ENCODE measurements at regions not wholly inside any gene's neighbourhood (a gene's known extent, or its start where the extent isn't known, plus 50 kb on each side); places are given as distances from the start of the nearest gene placed in this dataset.

GRCh38 chr10:78891741-78892140 is 177.0 kb upstream of the ZMIZ1 start:
- TF ChIP-seq FOXP2 (optimal IDR thresholded peaks at IDR 0.05; ENCODE audit: control extremely low read depth, extremely low read length, insufficient read depth) (no peak), POLR2AphosphoS5 (IDR thresholded peaks at IDR 0.05; ENCODE audit: borderline replicate concordance, low read depth, low read length) (no peak), EZH2 (IDR thresholded peaks at IDR 0.05) (no peak)
- Histone ChIP-seq H3K9me3 (ENCODE audit: low read depth, low read length) (no peaks in the 10 kb centered on the region), H3K36me3 (ENCODE audit: insufficient read depth, low read length) (no peaks in the 10 kb centered on the region), H3K4me3 (no peak overlapping the region), H3K9ac (ENCODE audit: insufficient read length) (no peak overlapping the region), H3K27ac (no peak overlapping the region)
- DNase-seq (ENCODE audit: low read depth, low spot score), result no peak

GRCh38 chr10:78892338-78893176 is 176.2 kb upstream of the ZMIZ1 start:
- H3K36me3 ChIP-seq (ENCODE audit: insufficient read depth, low read length), result no peaks in the 10 kb centered on the region
- no peak overlapping the region for H3K9ac ChIP-seq (ENCODE audit: insufficient read length)
- DNase-seq (ENCODE audit: low read depth, low spot score), result no peak
- no peaks in the 10 kb centered on the region for H3K9me3 ChIP-seq (ENCODE audit: low read depth, low read length)
- H3K27ac ChIP-seq, result no peak overlapping the region
- H3K4me3 ChIP-seq, result no peak overlapping the region
- TF ChIP-seq POLR2AphosphoS5 (IDR thresholded peaks at IDR 0.05; ENCODE audit: borderline replicate concordance, low read depth, low read length) (no peak), EZH2 (IDR thresholded peaks at IDR 0.05) (no peak), FOXP2 (optimal IDR thresholded peaks at IDR 0.05; ENCODE audit: control extremely low read depth, extremely low read length, insufficient read depth) (no peak)

GRCh38 chr10:78893217-78893616 is 175.5 kb upstream of the ZMIZ1 start:
- H3K27ac ChIP-seq, result no peak overlapping the region

GRCh38 chr10:78894089-78894840 is 174.5 kb upstream of the ZMIZ1 start:
- no peak overlapping the region for H3K4me3 ChIP-seq
- no peak overlapping the region for H3K9ac ChIP-seq (ENCODE audit: insufficient read length)
- H3K9me3 ChIP-seq (ENCODE audit: low read depth, low read length), result no peaks in the 10 kb centered on the region
- no peaks in the 10 kb centered on the region for H3K36me3 ChIP-seq (ENCODE audit: insufficient read depth, low read length)
- H3K27ac ChIP-seq, result no peak overlapping the region
- TF ChIP-seq FOXP2 (optimal IDR thresholded peaks at IDR 0.05; ENCODE audit: control extremely low read depth, extremely low read length, insufficient read depth) (no peak), EZH2 (IDR thresholded peaks at IDR 0.05) (no peak), POLR2AphosphoS5 (IDR thresholded peaks at IDR 0.05; ENCODE audit: borderline replicate concordance, low read depth, low read length) (no peak)
- no peak for DNase-seq (ENCODE audit: low read depth, low spot score)

More at GRCh38 chr10:78893217-78893616, 175.5 kb upstream of the ZMIZ1 start:
- DNase-seq (ENCODE audit: low read depth, low spot score), result no peak
- Histone ChIP-seq H3K9me3 (ENCODE audit: low read depth, low read length) (no peaks in the 10 kb centered on the region), H3K9ac (ENCODE audit: insufficient read length) (no peak overlapping the region), H3K36me3 (ENCODE audit: insufficient read depth, low read length) (no peaks in the 10 kb centered on the region), H3K4me3 (no peak overlapping the region)
- TF ChIP-seq EZH2 (IDR thresholded peaks at IDR 0.05) (no peak), POLR2AphosphoS5 (IDR thresholded peaks at IDR 0.05; ENCODE audit: borderline replicate concordance, low read depth, low read length) (no peak), FOXP2 (optimal IDR thresholded peaks at IDR 0.05; ENCODE audit: control extremely low read depth, extremely low read length, insufficient read depth) (no peak)

GRCh38 chr10:78894841-78895195 is 173.9 kb upstream of the ZMIZ1 start:
- Histone ChIP-seq H3K9ac (ENCODE audit: insufficient read length) (no peak overlapping the region), H3K27ac (no peak overlapping the region), H3K9me3 (ENCODE audit: low read depth, low read length) (no peaks in the 10 kb centered on the region), H3K4me3 (no peak overlapping the region), H3K36me3 (ENCODE audit: insufficient read depth, low read length) (no peaks in the 10 kb centered on the region)
- no peak for TF ChIP-seq POLR2AphosphoS5 (IDR thresholded peaks at IDR 0.05; ENCODE audit: borderline replicate concordance, low read depth, low read length)
- no peak for TF ChIP-seq EZH2 (IDR thresholded peaks at IDR 0.05)
- no peak for TF ChIP-seq FOXP2 (optimal IDR thresholded peaks at IDR 0.05; ENCODE audit: control extremely low read depth, extremely low read length, insufficient read depth)
- no peak for DNase-seq (ENCODE audit: low read depth, low spot score)

GRCh38 chr10:78895469-78895868 is 173.3 kb upstream of the ZMIZ1 start:
- DNase-seq (ENCODE audit: low read depth, low spot score), result no peak
- H3K4me3 ChIP-seq, result no peak overlapping the region
- H3K9me3 ChIP-seq (ENCODE audit: low read depth, low read length), result no peaks in the 10 kb centered on the region
- H3K27ac ChIP-seq, result no peak overlapping the region
- no peaks in the 10 kb centered on the region for H3K36me3 ChIP-seq (ENCODE audit: insufficient read depth, low read length)
- TF ChIP-seq FOXP2 (optimal IDR thresholded peaks at IDR 0.05; ENCODE audit: control extremely low read depth, extremely low read length, insufficient read depth) (no peak), POLR2AphosphoS5 (IDR thresholded peaks at IDR 0.05; ENCODE audit: borderline replicate concordance, low read depth, low read length) (no peak), EZH2 (IDR thresholded peaks at IDR 0.05) (no peak)
- H3K9ac ChIP-seq (ENCODE audit: insufficient read length), result no peak overlapping the region

- H3K9me3 ChIP-seq (ENCODE audit: low read depth, low read length), result no peaks in the 10 kb centered on the region
- no peak for TF ChIP-seq FOXP2 (optimal IDR thresholded peaks at IDR 0.05; ENCODE audit: control extremely low read depth, extremely low read length, insufficient read depth)
- H3K36me3 ChIP-seq (ENCODE audit: insufficient read depth, low read length), result no peaks in the 10 kb centered on the region
- H3K27ac ChIP-seq, result no peak overlapping the region
- H3K9ac ChIP-seq (ENCODE audit: insufficient read length), result no peak overlapping the region
- no peak overlapping the region for H3K4me3 ChIP-seq
- no peak for DNase-seq (ENCODE audit: low read depth, low spot score)
Observed at GRCh38 chr10:78896159-78896928, 172.4 kb upstream of the ZMIZ1 start.

Data from SK-N-MC (cell line).